ENCODE measurements at regions not wholly inside any gene's neighbourhood (a gene's known extent, or its start where the extent isn't known, plus 50 kb on each side); places are given as distances from the start of the nearest gene placed in this dataset.

DNA sequence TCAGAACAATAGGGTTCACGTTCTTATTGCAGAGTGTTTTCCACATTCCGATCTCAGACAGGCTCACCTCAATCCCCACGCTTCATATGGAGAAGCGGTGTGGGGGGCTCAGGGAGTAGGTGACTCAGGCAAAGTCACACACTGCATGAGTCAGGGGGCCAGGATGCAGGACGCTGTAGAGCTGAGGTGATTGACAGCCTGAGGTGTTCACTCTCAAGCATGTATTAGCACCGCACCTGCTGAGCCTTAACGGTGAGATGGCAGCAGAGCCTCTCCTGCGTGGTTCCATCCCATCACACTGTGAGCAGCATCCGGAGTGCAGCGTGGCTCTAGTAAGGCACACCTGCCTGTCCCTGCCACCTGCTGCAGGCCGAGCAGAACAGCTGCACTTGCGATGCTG lies 194.0 kb downstream of the IRX2 start:
- H3K27ac ChIP-seq (ENCODE audit: low read depth in 1 of 2, low read length in 1 of 2) = no peak overlapping the region
- H3K4me3 ChIP-seq (ENCODE audit: low read length in 2 of 2) = no peak overlapping the region
- H3K4me1 ChIP-seq (ENCODE audit: control insufficient read depth in 2 of 2, insufficient read depth in 2 of 2, low read length in 2 of 2) = no peaks in the 10 kb centered on the region
- H3K9me3 ChIP-seq (ENCODE audit: control insufficient read depth in 2 of 2, insufficient read depth in 1 of 2, low read length in 1 of 2) = peaks cover 2 to 19% of the 10 kb centered on the region in 2 donors
- no peaks in the 10 kb centered on the region for H3K27me3 ChIP-seq (ENCODE audit: control insufficient read depth in 2 of 2, insufficient read depth in 1 of 2, low read length in 1 of 2)
- 94% methylated on average over 12 of the region's 12 CpGs for WGBS
- no peak for DNase-seq (ENCODE audit: low read depth in 6 of 9, low spot score in 9 of 9)
- H3K36me3 ChIP-seq (ENCODE audit: control insufficient read depth in 2 of 2, insufficient read depth in 2 of 2, low read length in 1 of 2) = no peaks in the 10 kb centered on the region

- H3K36me3 ChIP-seq (ENCODE audit: control insufficient read depth in 2 of 2, insufficient read depth in 2 of 2, low read length in 1 of 2) = no peaks in the 10 kb centered on the region
- no peak overlapping the region for H3K4me3 ChIP-seq (ENCODE audit: low read length in 2 of 2)
- no peak overlapping the region for H3K27ac ChIP-seq (ENCODE audit: low read depth in 1 of 2, low read length in 1 of 2)
- peaks cover 2 to 19% of the 10 kb centered on the region in 2 donors for H3K9me3 ChIP-seq (ENCODE audit: control insufficient read depth in 2 of 2, insufficient read depth in 1 of 2, low read length in 1 of 2)
- no peaks in the 10 kb centered on the region for H3K4me1 ChIP-seq (ENCODE audit: control insufficient read depth in 2 of 2, insufficient read depth in 2 of 2, low read length in 2 of 2)
- WGBS = 96% methylated on average over 10 of the region's 10 CpGs
- DNase-seq (ENCODE audit: low read depth in 6 of 9, low spot score in 9 of 9) = no peak
- H3K27me3 ChIP-seq (ENCODE audit: control insufficient read depth in 2 of 2, insufficient read depth in 1 of 2, low read length in 1 of 2) = no peaks in the 10 kb centered on the region
Observed at GRCh38 chr5:2556375-2556966, 195.0 kb downstream of the IRX2 start.

DNA sequence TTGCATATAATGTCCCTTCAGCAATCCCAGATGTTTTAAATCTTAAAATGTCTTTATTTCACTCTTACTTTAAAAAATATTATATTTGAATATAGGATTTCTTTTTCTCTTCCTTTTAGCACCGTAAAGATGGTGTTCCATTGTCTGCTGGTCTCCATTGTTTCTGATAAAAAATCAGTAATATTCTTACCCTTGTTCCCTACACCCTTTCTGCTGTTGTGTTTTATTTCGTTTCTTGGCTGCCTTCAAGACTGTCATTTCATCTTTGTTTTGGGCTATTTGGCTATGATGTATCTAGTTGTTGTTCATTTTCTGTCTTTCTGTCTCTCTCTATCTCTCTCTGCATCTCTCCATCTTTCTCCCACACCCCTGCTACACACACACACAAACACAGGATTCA lies 197.9 kb downstream of the IRX2 start:
- Histone ChIP-seq H3K9me3 (ENCODE audit: control insufficient read depth in 2 of 2, insufficient read depth in 1 of 2, low read length in 1 of 2) (peaks cover 2 to 23% of the 10 kb centered on the region in 2 donors), H3K27ac (ENCODE audit: low read depth in 1 of 2, low read length in 1 of 2) (no peak overlapping the region)

DNA sequence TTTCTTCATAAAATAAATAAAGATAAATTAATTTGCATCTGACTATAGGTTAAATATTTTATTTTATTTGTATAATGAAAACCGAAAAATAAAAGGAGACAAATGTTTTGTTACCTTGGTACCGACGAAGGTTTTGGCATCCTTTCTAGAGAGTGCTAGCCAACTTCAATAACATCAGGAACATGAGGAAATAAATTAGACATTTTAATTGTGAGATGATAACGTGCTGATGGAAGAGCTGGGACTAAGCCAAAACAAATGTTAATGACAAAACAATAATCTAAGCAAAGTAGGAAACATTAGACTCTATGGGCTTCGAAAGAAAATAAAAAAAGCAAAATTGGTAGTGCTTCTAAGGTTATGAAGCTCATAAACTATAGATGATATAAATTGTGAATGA lies 201.0 kb downstream of the IRX2 start:
- no peaks in the 10 kb centered on the region for H3K4me1 ChIP-seq (ENCODE audit: control insufficient read depth in 2 of 2, insufficient read depth in 2 of 2, low read length in 2 of 2)
- no peak overlapping the region for H3K4me3 ChIP-seq (ENCODE audit: low read length in 2 of 2)
- peaks cover 0 to 7% of the 10 kb centered on the region in 2 donors for H3K9me3 ChIP-seq (ENCODE audit: control insufficient read depth in 2 of 2, insufficient read depth in 1 of 2, low read length in 1 of 2)
- DNase-seq (ENCODE audit: low read depth in 6 of 9, low spot score in 9 of 9) = no peak
- 85% methylated on average over 5 of the region's 5 CpGs for WGBS
- H3K27ac ChIP-seq (ENCODE audit: low read depth in 1 of 2, low read length in 1 of 2) = no peak overlapping the region
- no peaks in the 10 kb centered on the region for H3K36me3 ChIP-seq (ENCODE audit: control insufficient read depth in 2 of 2, insufficient read depth in 2 of 2, low read length in 1 of 2)
- no peaks in the 10 kb centered on the region for H3K27me3 ChIP-seq (ENCODE audit: control insufficient read depth in 2 of 2, insufficient read depth in 1 of 2, low read length in 1 of 2)

More for the DNA sequence above, 197.9 kb downstream of the IRX2 start:
- DNase-seq (ENCODE audit: low read depth in 6 of 9, low spot score in 9 of 9) = no peak
- Histone ChIP-seq H3K4me1 (ENCODE audit: control insufficient read depth in 2 of 2, insufficient read depth in 2 of 2, low read length in 2 of 2) (no peaks in the 10 kb centered on the region), H3K36me3 (ENCODE audit: control insufficient read depth in 2 of 2, insufficient read depth in 2 of 2, low read length in 1 of 2) (no peaks in the 10 kb centered on the region), H3K4me3 (ENCODE audit: low read length in 2 of 2) (no peak overlapping the region), H3K27me3 (ENCODE audit: control insufficient read depth in 2 of 2, insufficient read depth in 1 of 2, low read length in 1 of 2) (no peaks in the 10 kb centered on the region)
- 85% methylated on average over 2 of the region's 2 CpGs for WGBS

- Histone ChIP-seq H3K27me3 (ENCODE audit: control insufficient read depth in 2 of 2, insufficient read depth in 1 of 2, low read length in 1 of 2) (no peaks in the 10 kb centered on the region), H3K4me3 (ENCODE audit: low read length in 2 of 2) (no peak overlapping the region), H3K4me1 (ENCODE audit: control insufficient read depth in 2 of 2, insufficient read depth in 2 of 2, low read length in 2 of 2) (no peaks in the 10 kb centered on the region), H3K36me3 (ENCODE audit: control insufficient read depth in 2 of 2, insufficient read depth in 2 of 2, low read length in 1 of 2) (no peaks in the 10 kb centered on the region), H3K27ac (ENCODE audit: low read depth in 1 of 2, low read length in 1 of 2) (no peak overlapping the region), H3K9me3 (ENCODE audit: control insufficient read depth in 2 of 2, insufficient read depth in 1 of 2, low read length in 1 of 2) (peaks cover 0 to 7% of the 10 kb centered on the region in 2 donors)
- 94% methylated on average over 7 of the region's 7 CpGs for WGBS
- DNase-seq (ENCODE audit: low read depth in 6 of 9, low spot score in 9 of 9) = no peak
Observed at GRCh38 chr5:2549900-2550299, 201.6 kb downstream of the IRX2 start.

DNA sequence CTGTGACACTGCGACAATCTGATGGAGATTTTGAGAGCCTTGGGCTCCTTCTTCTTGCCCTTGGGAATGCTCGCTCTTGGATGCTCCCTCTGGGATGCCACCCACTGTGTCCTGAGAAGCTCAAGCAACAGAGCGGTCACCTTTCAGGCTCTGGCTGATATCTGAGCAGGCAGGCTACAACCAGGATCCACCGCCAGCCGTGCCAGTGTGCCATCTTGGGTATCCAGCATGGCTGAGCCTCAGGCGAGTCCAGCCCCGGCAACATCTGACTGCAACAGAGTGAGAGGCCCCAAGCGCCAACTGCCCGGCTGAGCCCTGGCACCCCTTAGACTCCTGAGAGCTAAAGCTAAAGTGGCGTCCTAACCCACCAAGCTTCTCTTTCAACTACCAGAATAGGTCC lies 202.1 kb downstream of the IRX2 start:
- no peak overlapping the region for H3K4me3 ChIP-seq (ENCODE audit: low read length in 2 of 2)
- DNase-seq (ENCODE audit: low read depth in 6 of 9, low spot score in 9 of 9) = no peak
- H3K27ac ChIP-seq (ENCODE audit: low read depth in 1 of 2, low read length in 1 of 2) = no peak overlapping the region
- no peaks in the 10 kb centered on the region for H3K4me1 ChIP-seq (ENCODE audit: control insufficient read depth in 2 of 2, insufficient read depth in 2 of 2, low read length in 2 of 2)
- WGBS = 96% methylated on average over 10 of the region's 10 CpGs
- peaks cover 0 to 7% of the 10 kb centered on the region in 2 donors for H3K9me3 ChIP-seq (ENCODE audit: control insufficient read depth in 2 of 2, insufficient read depth in 1 of 2, low read length in 1 of 2)
- no peaks in the 10 kb centered on the region for H3K27me3 ChIP-seq (ENCODE audit: control insufficient read depth in 2 of 2, insufficient read depth in 1 of 2, low read length in 1 of 2)
- H3K36me3 ChIP-seq (ENCODE audit: control insufficient read depth in 2 of 2, insufficient read depth in 2 of 2, low read length in 1 of 2) = no peaks in the 10 kb centered on the region

GRCh38 chr5:2546938-2547337 lies 204.5 kb downstream of the IRX2 start:
- no peak overlapping the region for H3K4me3 ChIP-seq (ENCODE audit: low read length in 2 of 2)
- DNase-seq (ENCODE audit: low read depth in 6 of 9, low spot score in 9 of 9) = no peak
- no peaks in the 10 kb centered on the region for H3K4me1 ChIP-seq (ENCODE audit: control insufficient read depth in 2 of 2, insufficient read depth in 2 of 2, low read length in 2 of 2)
- H3K27me3 ChIP-seq (ENCODE audit: control insufficient read depth in 2 of 2, insufficient read depth in 1 of 2, low read length in 1 of 2) = no peaks in the 10 kb centered on the region
- no peaks in the 10 kb centered on the region for H3K36me3 ChIP-seq (ENCODE audit: control insufficient read depth in 2 of 2, insufficient read depth in 2 of 2, low read length in 1 of 2)
- WGBS = 94% methylated on average over 14 of the region's 14 CpGs
- H3K9me3 ChIP-seq (ENCODE audit: control insufficient read depth in 2 of 2, insufficient read depth in 1 of 2, low read length in 1 of 2) = peaks cover 0 to 16% of the 10 kb centered on the region in 2 donors
- H3K27ac ChIP-seq (ENCODE audit: low read depth in 1 of 2, low read length in 1 of 2) = no peak overlapping the region

- no peaks in the 10 kb centered on the region for H3K36me3 ChIP-seq (ENCODE audit: control insufficient read depth in 2 of 2, insufficient read depth in 2 of 2, low read length in 1 of 2)
- no peak overlapping the region for H3K4me3 ChIP-seq (ENCODE audit: low read length in 2 of 2)
- H3K4me1 ChIP-seq (ENCODE audit: control insufficient read depth in 2 of 2, insufficient read depth in 2 of 2, low read length in 2 of 2) = no peaks in the 10 kb centered on the region
- WGBS = 93% methylated on average over 5 of the region's 5 CpGs
- H3K9me3 ChIP-seq (ENCODE audit: control insufficient read depth in 2 of 2, insufficient read depth in 1 of 2, low read length in 1 of 2) = peaks cover 0 to 9% of the 10 kb centered on the region in 2 donors
- H3K27ac ChIP-seq (ENCODE audit: low read depth in 1 of 2, low read length in 1 of 2) = no peak overlapping the region
- H3K27me3 ChIP-seq (ENCODE audit: control insufficient read depth in 2 of 2, insufficient read depth in 1 of 2, low read length in 1 of 2) = no peaks in the 10 kb centered on the region
- DNase-seq (ENCODE audit: low read depth in 6 of 9, low spot score in 9 of 9) = no peak
Observed at GRCh38 chr5:2544003-2544402, 207.5 kb downstream of the IRX2 start.

GRCh38 chr5:2542821-2543220 lies 208.7 kb downstream of the IRX2 start:
- Histone ChIP-seq H3K4me1 (ENCODE audit: control insufficient read depth in 2 of 2, insufficient read depth in 2 of 2, low read length in 2 of 2) (no peaks in the 10 kb centered on the region), H3K9me3 (ENCODE audit: control insufficient read depth in 2 of 2, insufficient read depth in 1 of 2, low read length in 1 of 2) (peaks cover 0 to 9% of the 10 kb centered on the region in 2 donors), H3K4me3 (ENCODE audit: low read length in 2 of 2) (no peak overlapping the region), H3K27me3 (ENCODE audit: control insufficient read depth in 2 of 2, insufficient read depth in 1 of 2, low read length in 1 of 2) (no peaks in the 10 kb centered on the region), H3K36me3 (ENCODE audit: control insufficient read depth in 2 of 2, insufficient read depth in 2 of 2, low read length in 1 of 2) (no peaks in the 10 kb centered on the region), H3K27ac (ENCODE audit: low read depth in 1 of 2, low read length in 1 of 2) (no peak overlapping the region)
- 88% methylated on average over 8 of the region's 8 CpGs for WGBS
- DNase-seq (ENCODE audit: low read depth in 6 of 9, low spot score in 9 of 9) = no peak

All from thymus (tissue), 11 donors.